DMS 273 (cell line): ENCODE measurements at regions not wholly inside any gene's neighbourhood (a gene's known extent, or its start where the extent isn't known, plus 50 kb on each side); places are given as distances from the start of the nearest gene placed in this dataset.

Source experiments
- DNase-seq: peaks from one replicate; lab custom pipeline; 2025; ENCODE audit not compliant: unreplicated experiment; lab: John Stamatoyannopoulos, UW

GRCh38 chr16:86712158-86713009 lies 134.0 kb downstream of the FOXL1 start:
- DNase-seq: no peak

- no peak for DNase-seq
Measured at GRCh38 chr16:86713021-86713631, 134.8 kb downstream of the FOXL1 start.

GRCh38 chr16:86714166-86714565 lies 135.8 kb downstream of the FOXL1 start:
- no peak for DNase-seq

DNA sequence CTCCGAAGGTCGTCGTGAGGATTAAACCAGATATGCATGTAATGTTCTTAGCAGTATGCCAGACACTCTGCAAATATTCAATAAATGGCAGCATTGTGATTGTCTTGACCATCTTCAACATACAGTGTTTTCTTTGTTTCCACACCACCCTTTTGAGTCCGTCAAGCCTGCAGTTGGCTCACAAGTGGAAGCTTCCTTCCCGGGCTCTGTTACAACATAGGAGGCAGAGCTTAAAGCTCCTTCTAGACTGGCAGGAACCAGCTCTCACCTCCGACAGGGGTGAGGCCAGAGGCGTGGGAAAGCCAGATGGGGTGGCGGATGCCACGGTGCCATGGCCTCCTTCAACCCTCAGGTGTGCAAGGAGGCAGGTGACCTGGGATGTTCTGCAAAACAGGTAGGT lies 138.3 kb downstream of the FOXL1 start:
- DNase-seq: no peak

- no peak for DNase-seq
Measured at GRCh38 chr16:86718118-86718517, 139.8 kb downstream of the FOXL1 start.

GRCh38 chr16:86722970-86723369 lies 144.6 kb downstream of the FOXL1 start:
- no peak for DNase-seq

DNA sequence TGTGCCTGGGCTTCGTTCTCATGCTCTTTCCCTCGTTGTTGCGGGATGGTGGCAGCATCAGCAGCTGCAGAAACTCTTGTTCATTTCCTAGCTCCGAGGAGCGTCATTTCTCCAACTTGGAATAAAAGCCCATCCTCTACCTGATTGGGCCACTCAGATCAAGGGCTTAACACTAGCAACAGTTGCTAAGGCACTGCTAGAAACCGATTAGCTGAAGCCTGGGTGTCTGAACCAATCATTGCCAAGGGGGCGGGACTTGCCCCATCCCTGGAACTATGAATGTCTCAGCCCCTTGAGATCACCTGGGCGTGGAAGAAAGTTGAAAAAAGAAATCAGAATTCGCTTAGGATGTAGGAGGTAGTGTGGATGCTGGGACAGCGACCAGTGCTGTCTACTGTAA lies 145.3 kb downstream of the FOXL1 start:
- peak; percentile 18 for DNase-seq

- DNase-seq: no peak
Measured at GRCh38 chr16:86725401-86725800, 147.1 kb downstream of the FOXL1 start.

- DNase-seq: no peak
Measured at GRCh38 chr16:86726340-86726739, 148.0 kb downstream of the FOXL1 start.

DNA sequence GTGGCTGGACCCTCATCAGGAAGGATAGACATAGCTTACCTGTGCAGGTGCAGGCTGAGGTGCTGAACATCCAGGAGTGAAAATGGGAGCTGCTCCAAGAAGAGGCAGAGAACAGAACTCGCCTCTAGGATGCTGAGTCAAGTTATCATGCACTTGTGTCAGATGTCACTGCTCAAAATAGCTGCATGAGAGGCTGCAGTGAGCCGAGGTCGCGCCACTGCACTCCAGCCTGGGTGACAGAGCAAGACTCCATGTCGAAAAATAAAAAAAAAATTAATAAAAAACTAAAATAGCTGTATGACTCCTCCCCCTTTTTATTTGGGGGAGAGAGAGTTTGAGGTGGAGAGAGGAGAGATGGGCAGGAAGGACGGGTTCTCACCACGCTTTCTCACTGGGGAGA lies 148.8 kb downstream of the FOXL1 start:
- no peak for DNase-seq

DNA sequence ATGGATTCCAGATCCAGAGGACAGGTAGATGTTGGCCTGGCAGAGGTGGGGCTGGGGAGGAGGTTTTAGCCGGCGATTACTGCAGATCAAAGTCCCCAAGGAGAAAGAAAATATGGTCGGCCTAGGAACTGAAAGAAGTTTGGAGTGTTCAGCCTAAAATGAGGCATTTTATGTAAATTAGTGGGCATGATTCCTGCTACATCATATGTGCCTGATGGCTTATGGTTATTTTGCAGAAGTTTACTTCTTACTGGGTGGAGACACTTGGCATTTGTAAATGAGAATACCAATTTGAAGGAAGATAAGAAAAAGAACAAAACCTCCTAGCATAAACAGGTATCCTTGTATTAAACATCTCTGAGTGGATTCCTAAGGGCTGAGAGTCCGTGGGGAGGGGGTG lies 149.3 kb downstream of the FOXL1 start:
- no peak for DNase-seq

DNA sequence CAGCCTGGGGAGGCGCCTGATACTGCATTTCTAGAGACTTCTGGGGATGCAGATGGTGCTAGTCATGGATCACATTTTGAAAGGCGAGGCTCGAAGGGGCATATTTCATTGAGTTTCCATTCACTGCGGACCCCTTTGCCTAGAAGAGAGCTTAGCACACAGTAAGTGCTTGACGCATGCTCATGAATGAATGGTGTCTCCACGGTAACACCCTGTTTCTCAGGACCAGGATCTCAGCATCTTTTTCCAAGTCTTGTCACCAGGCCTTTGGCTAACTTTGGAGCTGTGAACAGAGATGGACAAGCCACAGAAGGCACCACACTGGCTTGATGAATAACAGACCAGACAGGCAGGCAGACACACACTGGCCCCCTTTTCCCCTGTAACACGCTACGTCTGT lies 151.3 kb downstream of the FOXL1 start:
- no peak for DNase-seq

DNA sequence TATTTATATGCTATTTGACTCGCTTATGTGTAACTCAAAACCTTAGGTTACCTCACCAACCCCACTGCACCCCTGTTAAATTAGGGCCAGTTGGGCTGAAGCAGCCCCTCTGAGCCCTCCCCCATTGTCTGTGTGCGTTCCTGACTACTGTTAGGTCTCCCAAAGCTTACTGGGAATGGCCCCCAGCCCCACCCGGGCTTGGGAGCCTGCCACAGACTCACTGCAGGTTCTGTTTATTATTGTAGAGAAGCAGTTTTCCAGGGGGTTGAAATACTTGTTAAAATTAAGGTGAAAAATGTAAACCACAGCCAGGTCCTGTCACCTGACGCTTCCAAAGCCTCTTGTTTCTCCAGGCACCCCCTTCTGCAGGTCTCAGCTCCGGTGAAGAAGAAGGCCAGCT lies 151.7 kb downstream of the FOXL1 start:
- no peak for DNase-seq

DNA sequence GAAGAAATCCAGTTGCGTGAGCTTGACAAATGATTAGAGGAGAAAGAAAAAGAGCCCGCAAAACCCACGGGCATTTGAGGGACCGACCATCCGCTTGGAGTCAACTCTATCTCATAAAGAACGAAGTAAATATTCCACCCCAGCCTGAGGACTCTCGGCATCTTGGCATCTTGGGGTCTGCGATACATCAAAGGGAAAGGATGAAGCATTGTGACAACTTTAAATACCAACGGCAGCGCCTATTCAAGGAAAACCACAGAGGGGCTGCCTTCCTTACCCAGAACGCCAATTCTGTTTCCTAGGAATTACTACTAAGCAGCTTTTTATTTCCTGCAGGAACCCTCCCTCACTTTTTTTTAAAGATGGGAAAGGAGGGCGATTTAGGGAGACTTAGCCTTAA lies 152.2 kb downstream of the FOXL1 start:
- DNase-seq: no peak

DNA sequence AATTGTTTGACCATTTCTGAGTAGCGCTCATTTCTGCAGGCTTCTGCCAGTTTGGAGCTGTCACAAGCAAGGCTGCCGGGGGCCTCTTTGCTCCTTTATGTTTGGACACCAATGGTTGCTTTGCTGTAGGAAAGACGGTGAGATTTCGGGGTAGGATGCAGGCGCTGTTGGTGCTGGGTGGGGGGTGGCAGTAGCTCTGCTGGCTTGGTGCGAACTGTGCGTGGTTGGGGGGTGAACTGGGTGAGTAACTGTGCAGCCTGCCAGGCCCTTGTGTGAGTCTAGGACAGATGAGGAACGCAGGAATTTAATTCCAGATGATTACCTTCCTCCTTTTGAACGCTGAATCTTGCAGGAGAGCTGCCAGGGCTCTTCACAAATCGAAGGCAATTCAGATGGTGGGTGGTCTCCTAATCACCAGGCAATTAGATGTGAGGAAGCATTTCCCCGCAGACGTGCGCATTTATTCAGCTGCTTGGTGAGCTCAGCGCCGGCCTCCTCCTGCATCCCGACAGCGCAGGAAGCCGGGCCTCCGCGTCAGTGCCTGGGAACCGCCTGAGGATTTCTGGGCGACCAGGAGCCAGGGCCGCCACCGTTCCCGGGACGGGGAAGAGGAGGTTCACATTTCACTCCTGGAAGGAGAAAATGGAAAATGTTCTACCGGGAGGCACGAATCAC lies 154.4 kb downstream of the FOXL1 start:
- DNase-seq: no peak

- no peak for DNase-seq
Measured at GRCh38 chr16:86733546-86734254, 155.4 kb downstream of the FOXL1 start.

- DNase-seq: no peak
Measured at GRCh38 chr16:86734543-86735460, 156.5 kb downstream of the FOXL1 start.

DNA sequence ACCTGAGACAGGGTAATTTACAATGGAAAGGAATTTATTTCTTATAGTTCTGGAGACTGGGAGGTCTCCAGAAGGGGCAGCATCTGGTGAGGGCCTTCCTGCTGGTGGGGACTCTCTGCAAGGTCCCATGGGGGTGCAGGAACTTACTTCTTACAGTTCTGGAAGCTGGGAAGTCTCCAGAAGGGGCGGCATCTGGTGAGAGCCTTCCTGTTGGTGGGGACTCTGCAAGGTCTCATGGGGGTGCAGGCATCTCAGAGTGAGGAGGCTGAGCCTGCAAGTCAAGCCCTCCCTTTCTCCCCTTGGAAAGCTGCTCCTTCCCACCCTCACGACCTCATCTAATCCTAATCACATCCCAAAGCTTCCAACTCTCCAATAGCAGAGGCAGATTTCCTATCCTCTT lies 157.4 kb downstream of the FOXL1 start:
- DNase-seq: no peak

GRCh38 chr16:86736502-86736901 lies 158.2 kb downstream of the FOXL1 start:
- DNase-seq: no peak

DNA sequence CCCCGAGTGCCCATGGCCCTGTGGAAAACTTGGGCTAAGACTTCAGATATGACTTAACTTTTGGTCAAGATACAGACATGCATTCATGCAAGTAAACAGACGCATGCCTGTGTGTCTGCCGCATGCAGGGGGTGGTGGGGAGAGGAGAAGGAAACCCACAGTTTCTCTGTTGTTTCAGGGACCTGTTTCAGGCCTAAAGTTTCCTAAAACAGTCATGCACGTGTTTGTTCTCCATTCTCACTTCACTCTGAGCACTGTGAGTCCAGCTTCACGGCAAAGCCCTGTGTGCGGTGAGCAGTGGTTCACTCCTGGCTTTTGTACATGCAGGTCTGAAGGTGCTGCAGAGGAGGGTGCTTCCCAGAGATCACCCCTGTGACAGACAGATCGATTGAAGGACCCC lies 158.7 kb downstream of the FOXL1 start:
- no peak for DNase-seq
